ENCODE measurements at regions not wholly inside any gene's neighbourhood (a gene's known extent, or its start where the extent isn't known, plus 50 kb on each side); places are given as distances from the start of the nearest gene placed in this dataset.
"Not testable (repeated sequence)": the region's sequence is repeated elsewhere in the genome, so short reads cannot be mapped to it uniquely, and the experiment has no call there.

- no peak for DNase-seq
- in situ Hi-C loops (cut with HindIII; ENCODE audit: low pct_ligation_motif_present, low pct_unique_long_range_greater_than_20kb, low sequenced_read_pairs) = no loop called here
Measured at GRCh38 chr5:173408946-173409345, 80.7 kb upstream of the STC2 start.

GRCh38 chr5:173399851-173400250, 71.6 kb upstream of the STC2 start:
- no peak for DNase-seq
- in situ Hi-C loops (cut with HindIII; ENCODE audit: low pct_ligation_motif_present, low pct_unique_long_range_greater_than_20kb, low sequenced_read_pairs) = no loop called here

GRCh38 chr5:173397516-173397915, 69.3 kb upstream of the STC2 start:
- in situ Hi-C loops (cut with HindIII; ENCODE audit: low pct_ligation_motif_present, low pct_unique_long_range_greater_than_20kb, low sequenced_read_pairs) = no loop called here
- DNase-seq = no peak

GRCh38 chr5:173396311-173396993, 68.2 kb upstream of the STC2 start:
- peak; percentile 3 for DNase-seq
- in situ Hi-C loops (cut with HindIII; ENCODE audit: low pct_ligation_motif_present, low pct_unique_long_range_greater_than_20kb, low sequenced_read_pairs) = no loop called here

GRCh38 chr5:173395933-173396308, 67.7 kb upstream of the STC2 start:
- in situ Hi-C loops (cut with HindIII; ENCODE audit: low pct_ligation_motif_present, low pct_unique_long_range_greater_than_20kb, low sequenced_read_pairs) = no loop called here

GRCh38 chr5:173395257-173395932, 67.2 kb upstream of the STC2 start:
- in situ Hi-C loops (cut with HindIII; ENCODE audit: low pct_ligation_motif_present, low pct_unique_long_range_greater_than_20kb, low sequenced_read_pairs) = no loop called here

More at GRCh38 chr5:173395933-173396308, 67.7 kb upstream of the STC2 start:
- no peak for DNase-seq

GRCh38 chr5:173394701-173395100, 66.5 kb upstream of the STC2 start:
- no peak for DNase-seq
- in situ Hi-C loops (cut with HindIII; ENCODE audit: low pct_ligation_motif_present, low pct_unique_long_range_greater_than_20kb, low sequenced_read_pairs) = no loop called here

More at GRCh38 chr5:173395257-173395932, 67.2 kb upstream of the STC2 start:
- DNase-seq = peak; percentile 17

- no peak for DNase-seq
- in situ Hi-C loops (cut with HindIII; ENCODE audit: low pct_ligation_motif_present, low pct_unique_long_range_greater_than_20kb, low sequenced_read_pairs) = no loop called here
Measured at GRCh38 chr5:173392172-173392571, 64.0 kb upstream of the STC2 start.

- in situ Hi-C loops (cut with HindIII; ENCODE audit: low pct_ligation_motif_present, low pct_unique_long_range_greater_than_20kb, low sequenced_read_pairs) = no loop called here
- no peak for DNase-seq
Measured at GRCh38 chr5:173391031-173391430, 62.8 kb upstream of the STC2 start.

GRCh38 chr5:173387293-173387692, 59.1 kb upstream of the STC2 start:
- in situ Hi-C loops (cut with HindIII; ENCODE audit: low pct_ligation_motif_present, low pct_unique_long_range_greater_than_20kb, low sequenced_read_pairs); DNase-seq: not testable (repeated sequence)

GRCh38 chr5:173385832-173386360, 57.7 kb upstream of the STC2 start:
- in situ Hi-C loops (cut with HindIII; ENCODE audit: low pct_ligation_motif_present, low pct_unique_long_range_greater_than_20kb, low sequenced_read_pairs) = no loop called here

GRCh38 chr5:173383711-173384110, 55.5 kb upstream of the STC2 start:
- in situ Hi-C loops (cut with HindIII; ENCODE audit: low pct_ligation_motif_present, low pct_unique_long_range_greater_than_20kb, low sequenced_read_pairs) = no loop called here
- DNase-seq = no peak

More at GRCh38 chr5:173385832-173386360, 57.7 kb upstream of the STC2 start:
- no peak for DNase-seq

GRCh38 chr5:173378727-173379126, 50.5 kb upstream of the STC2 start:
- no peak for DNase-seq
- in situ Hi-C loops (cut with HindIII; ENCODE audit: low pct_ligation_motif_present, low pct_unique_long_range_greater_than_20kb, low sequenced_read_pairs) = no loop called here
